HG03095 (cell line): ENCODE measurements at regions not wholly inside any gene's neighbourhood (a gene's known extent, or its start where the extent isn't known, plus 50 kb on each side); places are given as distances from the start of the nearest gene placed in this dataset.
"Not testable (repeated sequence)": the region's sequence is repeated elsewhere in the genome, so short reads cannot be mapped to it uniquely, and the experiment has no call there.

Source experiments
- ATAC-seq: cut with Tn5 transposase; IDR thresholded peaks from one replicate; pipeline ENCODE4 v1.9.1; 2021; ENCODE audit warnings: moderate library complexity; ENCODE audit not compliant: unreplicated experiment

- ATAC-seq, result no peak
Observed at GRCh38 chr1:233722212-233722979, 108.5 kb downstream of the KCNK1 start.

GRCh38 chr1:233723387-233723786 lies 109.5 kb downstream of the KCNK1 start:
- ATAC-seq, result no peak

GRCh38 chr1:233724131-233724631 lies 110.3 kb downstream of the KCNK1 start:
- not testable (repeated sequence) for ATAC-seq

- no peak for ATAC-seq
Observed at GRCh38 chr1:233725423-233725822, 111.5 kb downstream of the KCNK1 start.

- ATAC-seq, result no peak
Observed at GRCh38 chr1:233728721-233729120, 114.8 kb downstream of the KCNK1 start.

- no peak for ATAC-seq
Observed at GRCh38 chr1:233730380-233730779, 116.5 kb downstream of the KCNK1 start.

- no peak for ATAC-seq
Observed at GRCh38 chr1:233730809-233731208, 116.9 kb downstream of the KCNK1 start.

GRCh38 chr1:233732206-233732605 lies 118.3 kb downstream of the KCNK1 start:
- no peak for ATAC-seq

GRCh38 chr1:233734456-233734855 lies 120.5 kb downstream of the KCNK1 start:
- ATAC-seq, result no peak

GRCh38 chr1:233735331-233735730 lies 121.4 kb downstream of the KCNK1 start:
- ATAC-seq, result no peak

GRCh38 chr1:233735847-233736246 lies 121.9 kb downstream of the KCNK1 start:
- ATAC-seq, result no peak

GRCh38 chr1:233737341-233737740 lies 123.4 kb downstream of the KCNK1 start:
- ATAC-seq, result no peak

GRCh38 chr1:233738396-233738795 lies 124.5 kb downstream of the KCNK1 start:
- ATAC-seq, result no peak

- ATAC-seq, result no peak
Observed at GRCh38 chr1:233738850-233739249, 124.9 kb downstream of the KCNK1 start.

- no peak for ATAC-seq
Observed at GRCh38 chr1:233744779-233745513, 131.0 kb downstream of the KCNK1 start.

GRCh38 chr1:233750139-233750538 lies 136.2 kb downstream of the KCNK1 start:
- ATAC-seq, result no peak

- ATAC-seq, result no peak
Observed at GRCh38 chr1:233759665-233760064, 144.8 kb upstream of the SLC35F3 start.

- ATAC-seq, result not testable (repeated sequence)
Observed at GRCh38 chr1:233764304-233764703, 140.2 kb upstream of the SLC35F3 start.

- no peak for ATAC-seq
Observed at GRCh38 chr1:233777566-233777965, 126.9 kb upstream of the SLC35F3 start.

GRCh38 chr1:233780049-233780448 lies 124.4 kb upstream of the SLC35F3 start:
- ATAC-seq, result no peak

- ATAC-seq, result no peak
Observed at GRCh38 chr1:233782937-233783586, 121.4 kb upstream of the SLC35F3 start.

GRCh38 chr1:233787599-233787998 lies 116.9 kb upstream of the SLC35F3 start:
- ATAC-seq, result no peak
